ENCODE measurements at regions not wholly inside any gene's neighbourhood (a gene's known extent, or its start where the extent isn't known, plus 50 kb on each side); places are given as distances from the start of the nearest gene placed in this dataset.
"Not testable (repeated sequence)": the region's sequence is repeated elsewhere in the genome, so short reads cannot be mapped to it uniquely, and the experiment has no call there.

GRCh38 chr13:30816736-30817135 is 81.4 kb downstream of the ALOX5AP start:
- no peak for DNase-seq

GRCh38 chr13:30818323-30818960 is 83.1 kb downstream of the ALOX5AP start:
- no peak for DNase-seq

GRCh38 chr13:30819136-30819888 is 84.0 kb downstream of the ALOX5AP start:
- DNase-seq = no peak

- no peak for DNase-seq
Observed at GRCh38 chr13:30821421-30821820, 84.7 kb upstream of the MEDAG start.

GRCh38 chr13:30824651-30825050 is 81.4 kb upstream of the MEDAG start:
- DNase-seq = no peak

- DNase-seq = no peak
Observed at GRCh38 chr13:30826911-30827577, 79.0 kb upstream of the MEDAG start.

GRCh38 chr13:30827578-30827925 is 78.5 kb upstream of the MEDAG start:
- no peak for DNase-seq

- DNase-seq = no peak
Observed at GRCh38 chr13:30829145-30829832, 76.8 kb upstream of the MEDAG start.

GRCh38 chr13:30829833-30830637 is 76.0 kb upstream of the MEDAG start:
- DNase-seq = no peak

- DNase-seq = no peak
Observed at GRCh38 chr13:30830638-30830965, 75.5 kb upstream of the MEDAG start.

- no peak for DNase-seq
Observed at GRCh38 chr13:30831515-30831914, 74.6 kb upstream of the MEDAG start.

- DNase-seq = no peak
Observed at GRCh38 chr13:30832377-30832776, 73.7 kb upstream of the MEDAG start.

- DNase-seq = peak; percentile 32
Observed at GRCh38 chr13:30832845-30833332, 73.2 kb upstream of the MEDAG start.

- no peak for DNase-seq
Observed at GRCh38 chr13:30835442-30835841, 70.6 kb upstream of the MEDAG start.

- DNase-seq = no peak
Observed at GRCh38 chr13:30837227-30838159, 68.6 kb upstream of the MEDAG start.

GRCh38 chr13:30839636-30840035 is 66.4 kb upstream of the MEDAG start:
- not testable (repeated sequence) for DNase-seq

GRCh38 chr13:30840515-30840914 is 65.6 kb upstream of the MEDAG start:
- no peak for DNase-seq

- no peak for DNase-seq
Observed at GRCh38 chr13:30841154-30841553, 64.9 kb upstream of the MEDAG start.

- DNase-seq = no peak
Observed at GRCh38 chr13:30843548-30843947, 62.5 kb upstream of the MEDAG start.

- no peak for DNase-seq
Observed at GRCh38 chr13:30844548-30845296, 61.3 kb upstream of the MEDAG start.

Measured in stimulated activated CD4-positive, alpha-beta T cell treated with anti-CD3 and anti-CD28 coated beads, Interleukin-4, amount 100 ng/mL, for 24 hours (primary cell).